NCI-H2171 (cell line): ENCODE measurements at regions not wholly inside any gene's neighbourhood (a gene's known extent, or its start where the extent isn't known, plus 50 kb on each side); places are given as distances from the start of the nearest gene placed in this dataset.

Experiments
- DNase-seq: peaks from one replicate; lab custom pipeline; 2025; lab: John Stamatoyannopoulos, UW

- DNase-seq, result no peak
Measured at GRCh38 chr6:85396159-85396808, 53.6 kb upstream of the NT5E start.

GRCh38 chr6:85395746-85396145 lies 54.1 kb upstream of the NT5E start:
- DNase-seq, result no peak

GRCh38 chr6:85394853-85395538 lies 54.9 kb upstream of the NT5E start:
- DNase-seq, result no peak

GRCh38 chr6:85394199-85394598 lies 55.7 kb upstream of the NT5E start:
- no peak for DNase-seq

- no peak for DNase-seq
Measured at GRCh38 chr6:85392379-85392778, 57.5 kb upstream of the NT5E start.

GRCh38 chr6:85390775-85391174 lies 59.1 kb upstream of the NT5E start:
- no peak for DNase-seq

- no peak for DNase-seq
Measured at GRCh38 chr6:85390105-85390728, 59.7 kb upstream of the NT5E start.

GRCh38 chr6:85389151-85389797 lies 60.6 kb upstream of the NT5E start:
- no peak for DNase-seq

- DNase-seq, result no peak
Measured at GRCh38 chr6:85388531-85388930, 61.4 kb upstream of the NT5E start.

GRCh38 chr6:85385636-85386315 lies 64.1 kb upstream of the NT5E start:
- DNase-seq, result no peak

GRCh38 chr6:85383042-85383441 lies 66.8 kb upstream of the NT5E start:
- no peak for DNase-seq

GRCh38 chr6:85382541-85382940 lies 67.3 kb upstream of the NT5E start:
- DNase-seq, result no peak

GRCh38 chr6:85372915-85373270 lies 77.0 kb upstream of the NT5E start:
- DNase-seq, result no peak

GRCh38 chr6:85372188-85372914 lies 77.5 kb upstream of the NT5E start:
- DNase-seq, result no peak

- DNase-seq, result no peak
Measured at GRCh38 chr6:85368631-85369030, 81.3 kb upstream of the NT5E start.

- no peak for DNase-seq
Measured at GRCh38 chr6:85364344-85364743, 85.5 kb upstream of the NT5E start.

GRCh38 chr6:85363870-85364269 lies 86.0 kb upstream of the NT5E start:
- DNase-seq, result no peak

GRCh38 chr6:85362652-85363310 lies 87.1 kb upstream of the NT5E start:
- no peak for DNase-seq

- no peak for DNase-seq
Measured at GRCh38 chr6:85361643-85362014, 88.3 kb upstream of the NT5E start.

GRCh38 chr6:85360794-85361642 lies 88.9 kb upstream of the NT5E start:
- no peak for DNase-seq
